BLaER1 treated with 17β-estradiol and CSF1 and Interleukin-3, amounts not matched to agents 10 nM and 100 nM (cell line): ENCODE measurements at regions not wholly inside any gene's neighbourhood (a gene's known extent, or its start where the extent isn't known, plus 50 kb on each side); places are given as distances from the start of the nearest gene placed in this dataset.
A peak's percentile ranks its signal among the peaks of the same experiment; 100 is the strongest.

Experiments used
- H3K27ac ChIP-seq, 11 experiments: shearing (Covaris generic); formaldehyde crosslinking; 2 replicates each; pipeline ENCODE4 v1.8.1; 2022
- H3K27me3 ChIP-seq, 11 experiments: shearing (Covaris generic); formaldehyde crosslinking; 2 replicates each; pipeline ENCODE4 v1.8.1; 2022
- H3K36me3 ChIP-seq, 11 experiments: shearing (Covaris generic); formaldehyde crosslinking; 2 replicates each; pipeline ENCODE4 v1.8.1; 2022
- H3K4me1 ChIP-seq, 10 experiments: shearing (Covaris generic); formaldehyde crosslinking; 2 replicates each; pipeline ENCODE4 v1.8.1; 2022
- H3K4me2 ChIP-seq, 11 experiments: shearing (Covaris generic); formaldehyde crosslinking; 2 replicates each; pipeline ENCODE4 v1.8.1; 2022
- H3K4me3 ChIP-seq, 10 experiments: shearing (Covaris generic); formaldehyde crosslinking; 2 replicates each; pipeline ENCODE4 v1.8.1; 2022
- H3K9ac ChIP-seq, 11 experiments: shearing (Covaris generic); formaldehyde crosslinking; 2 replicates each; pipeline ENCODE4 v1.8.1; 2022
- H3K9me3 ChIP-seq, 11 experiments: shearing (Covaris generic); formaldehyde crosslinking; replicated peaks in 1 of 11; 2 replicates each; pipeline ENCODE4 v1.8.1; 2022
- H4K20me1 ChIP-seq, 11 experiments: shearing (Covaris generic); formaldehyde crosslinking; 2 replicates each; pipeline ENCODE4 v1.8.1; 2022
- Cebpa-rat ChIP-seq, 11 experiments: shearing (Covaris generic); IDR thresholded peaks; 2 replicates each; pipeline ENCODE4 v1.8.1; 2022

GRCh38 chr10:20978617-20979016 lies 81.5 kb upstream of the NEBL start:
- Histone ChIP-seq H3K4me1 (no peaks in the 10 kb centered on the region), H3K4me2 (no peak overlapping the region), H4K20me1 (no peaks in the 10 kb centered on the region), H3K4me3 (no peak overlapping the region), H3K9ac (no peak overlapping the region), H3K27me3 (no peaks in the 10 kb centered on the region), H3K27ac (no peak overlapping the region), H3K9me3 (no peaks in the 10 kb centered on the region), H3K36me3 (no peaks in the 10 kb centered on the region)
- no peak for TF ChIP-seq Cebpa-rat (IDR thresholded peaks at IDR 0.05)

DNA sequence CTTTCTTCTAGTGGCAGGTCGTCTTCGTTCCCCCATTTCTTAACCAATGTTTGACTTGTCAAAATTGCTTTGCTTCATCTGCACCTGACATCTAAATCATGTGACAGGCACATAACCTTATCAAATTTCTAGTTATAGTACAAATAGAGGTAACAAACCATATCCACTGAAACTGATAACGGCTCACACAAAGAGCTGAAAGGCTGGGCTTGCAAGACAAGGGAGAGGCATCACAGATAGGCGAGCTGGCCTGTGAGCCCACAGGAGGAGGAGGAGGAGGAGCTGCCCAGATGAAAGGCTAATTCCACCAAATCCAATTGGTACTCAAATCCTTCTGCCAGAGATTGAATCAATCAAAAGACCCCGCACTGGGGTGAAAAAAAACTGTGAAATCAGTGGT lies 80.2 kb upstream of the NEBL start:
- H3K4me2 ChIP-seq = no peak overlapping the region
- H3K9ac ChIP-seq = no peak overlapping the region
- H3K27ac ChIP-seq = no peak overlapping the region

DNA sequence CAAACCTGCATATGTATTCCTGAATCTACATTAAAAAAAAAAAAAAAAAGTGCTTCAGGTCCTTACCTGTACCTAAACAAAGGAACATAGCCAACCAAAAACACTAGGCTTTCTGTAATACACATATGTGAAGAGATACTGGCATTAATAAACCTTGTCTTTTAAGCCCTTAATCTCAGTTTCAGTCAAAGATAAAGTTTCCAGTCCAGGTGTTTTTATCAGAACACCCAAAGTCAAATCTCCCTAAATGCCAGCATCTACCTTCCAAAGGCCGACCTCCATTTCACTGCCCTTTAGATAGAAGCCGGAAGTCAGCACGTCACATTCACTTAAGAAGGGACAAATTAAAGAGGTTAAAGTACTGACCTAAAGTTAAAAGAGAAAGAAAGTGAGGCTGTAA lies 79.8 kb upstream of the NEBL start:
- Histone ChIP-seq H3K4me2 (no peak overlapping the region), H3K9me3 (no peaks in the 10 kb centered on the region), H3K4me3 (no peak overlapping the region), H3K9ac (no peak overlapping the region), H3K27me3 (no peaks in the 10 kb centered on the region), H3K27ac (no peak overlapping the region), H4K20me1 (no peaks in the 10 kb centered on the region), H3K4me1 (peaks cover 0 to 6% (median 1%) of the 10 kb centered on the region in 10 experiments; a peak in 8 of 20 replicates), H3K36me3 (no peaks in the 10 kb centered on the region)
- no peak for TF ChIP-seq Cebpa-rat (IDR thresholded peaks at IDR 0.05)

More for the DNA sequence above, 80.2 kb upstream of the NEBL start:
- H3K27me3 ChIP-seq = no peaks in the 10 kb centered on the region
- H4K20me1 ChIP-seq = no peaks in the 10 kb centered on the region
- H3K9me3 ChIP-seq = no peaks in the 10 kb centered on the region
- H3K4me1 ChIP-seq = peaks cover 0 to 2% (median 0%) of the 10 kb centered on the region in 10 experiments; a peak in 6 of 20 replicates
- TF ChIP-seq Cebpa-rat (IDR thresholded peaks at IDR 0.05) = no peak
- no peaks in the 10 kb centered on the region for H3K36me3 ChIP-seq
- no peak overlapping the region for H3K4me3 ChIP-seq

DNA sequence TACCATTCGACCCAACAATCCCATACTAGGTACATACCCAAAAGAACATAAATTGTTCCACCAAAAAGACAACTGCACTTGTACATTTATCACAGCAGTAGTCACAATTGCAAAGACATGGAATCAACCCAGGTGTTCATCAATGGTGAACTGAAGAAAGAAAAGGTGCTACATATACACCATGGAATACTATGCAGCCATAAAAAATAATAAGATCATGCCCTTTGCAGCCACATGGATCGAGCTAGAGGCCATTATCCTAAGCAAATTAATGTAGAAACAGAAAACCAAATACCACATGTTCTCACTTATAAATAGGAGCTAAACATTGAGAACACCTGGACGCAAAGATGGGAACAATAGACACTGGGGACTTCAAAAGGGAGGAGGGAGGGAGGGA lies 79.3 kb upstream of the NEBL start:
- Histone ChIP-seq H4K20me1 (no peaks in the 10 kb centered on the region), H3K9me3 (no peaks in the 10 kb centered on the region), H3K9ac (no peak overlapping the region), H3K36me3 (no peaks in the 10 kb centered on the region), H3K27me3 (no peaks in the 10 kb centered on the region), H3K4me2 (no peak overlapping the region), H3K4me1 (peaks cover 0 to 11% (median 3%) of the 10 kb centered on the region in 10 experiments; a peak in 8 of 20 replicates), H3K27ac (no peak overlapping the region), H3K4me3 (no peak overlapping the region)
- TF ChIP-seq Cebpa-rat (IDR thresholded peaks at IDR 0.05) = no peak

GRCh38 chr10:20975236-20975635 lies 78.1 kb upstream of the NEBL start:
- no peak overlapping the region for H3K9ac ChIP-seq
- H3K9me3 ChIP-seq = no peaks in the 10 kb centered on the region
- TF ChIP-seq Cebpa-rat (IDR thresholded peaks at IDR 0.05) = no peak
- H4K20me1 ChIP-seq = no peaks in the 10 kb centered on the region
- no peak overlapping the region for H3K4me3 ChIP-seq
- no peaks in the 10 kb centered on the region for H3K36me3 ChIP-seq
- H3K27me3 ChIP-seq = no peaks in the 10 kb centered on the region
- no peak overlapping the region for H3K4me2 ChIP-seq
- peaks cover 8 to 21% (median 11%) of the 10 kb centered on the region in 10 experiments; a peak in 19 of 20 replicates for H3K4me1 ChIP-seq
- no peak overlapping the region for H3K27ac ChIP-seq

DNA sequence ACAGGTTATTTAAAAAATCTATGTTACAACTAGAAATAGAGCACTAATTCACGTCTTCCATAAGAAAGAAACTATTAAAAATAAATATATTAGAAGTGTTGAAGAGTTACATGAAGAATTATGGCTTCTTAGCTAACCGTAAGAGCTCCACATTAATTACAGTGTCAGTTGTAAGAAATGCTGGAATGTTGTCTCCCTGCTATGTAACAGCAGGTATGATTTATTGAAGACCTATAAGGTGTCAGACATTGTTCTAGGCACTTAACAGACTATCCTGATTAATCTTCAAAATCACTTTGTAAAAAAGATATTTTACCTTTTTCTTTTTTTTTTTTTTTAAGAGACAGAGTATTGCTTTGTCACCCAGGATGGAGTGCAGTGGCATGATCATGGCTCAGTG lies 75.8 kb upstream of the NEBL start:
- Histone ChIP-seq H3K4me1 (peaks cover 9 to 29% (median 13%) of the 10 kb centered on the region in 10 experiments; a peak in 19 of 20 replicates), H3K27ac (no peak overlapping the region), H3K27me3 (no peaks in the 10 kb centered on the region), H3K4me2 (no peak overlapping the region), H3K4me3 (no peak overlapping the region), H3K9ac (no peak overlapping the region), H3K9me3 (no peaks in the 10 kb centered on the region), H3K36me3 (no peaks in the 10 kb centered on the region), H4K20me1 (no peaks in the 10 kb centered on the region)
- no peak for TF ChIP-seq Cebpa-rat (IDR thresholded peaks at IDR 0.05)

GRCh38 chr10:20971901-20972300 lies 74.8 kb upstream of the NEBL start:
- Histone ChIP-seq H3K36me3 (no peaks in the 10 kb centered on the region), H3K4me3 (no peak overlapping the region), H3K9ac (no peak overlapping the region), H3K27ac (no peak overlapping the region), H3K4me1 (peaks cover 9 to 29% (median 13%) of the 10 kb centered on the region in 10 experiments; a peak in 19 of 20 replicates), H3K27me3 (no peaks in the 10 kb centered on the region), H4K20me1 (no peaks in the 10 kb centered on the region), H3K4me2 (peak overlapping the region in 5 of 11 experiments; percentile 22 to 57 (median 50); a peak in 7 of 22 replicates), H3K9me3 (no peaks in the 10 kb centered on the region)
- TF ChIP-seq Cebpa-rat (IDR thresholded peaks at IDR 0.05) = no peak

GRCh38 chr10:20970708-20971107 lies 73.6 kb upstream of the NEBL start:
- H3K27me3 ChIP-seq = no peaks in the 10 kb centered on the region
- no peak for TF ChIP-seq Cebpa-rat (IDR thresholded peaks at IDR 0.05)
- H3K27ac ChIP-seq = 0 out of 22 replicates have a peak overlapping the region, but pooled peaks of 1 of the 11 experiments have one; percentile 12
- H3K4me2 ChIP-seq = peak overlapping the region; percentile 6 to 69 (median 27); a peak in 16 of 22 replicates
- no peaks in the 10 kb centered on the region for H3K9me3 ChIP-seq
- peaks cover 9 to 29% (median 13%) of the 10 kb centered on the region in 10 experiments; a peak in 19 of 20 replicates for H3K4me1 ChIP-seq
- H3K36me3 ChIP-seq = no peaks in the 10 kb centered on the region
- no peaks in the 10 kb centered on the region for H4K20me1 ChIP-seq
- no peak overlapping the region for H3K9ac ChIP-seq
- no peak overlapping the region for H3K4me3 ChIP-seq

GRCh38 chr10:20970044-20970443 lies 72.9 kb upstream of the NEBL start:
- Histone ChIP-seq H4K20me1 (no peaks in the 10 kb centered on the region), H3K9ac (no peak overlapping the region; a peak in 1 of 22 replicates), H3K27me3 (no peaks in the 10 kb centered on the region), H3K36me3 (no peaks in the 10 kb centered on the region), H3K4me3 (no peak overlapping the region), H3K27ac (0 out of 22 replicates have a peak overlapping the region, but pooled peaks of 1 of the 11 experiments have one; percentile 12), H3K9me3 (peaks cover 0 to 4% (median 0%) of the 10 kb centered on the region in 11 experiments; a peak in 1 of 22 replicates), H3K4me1 (peaks cover 9 to 29% (median 13%) of the 10 kb centered on the region in 10 experiments; a peak in 19 of 20 replicates), H3K4me2 (peak overlapping the region in 8 of 11 experiments; percentile 10 to 69 (median 34); a peak in 12 of 22 replicates)
- TF ChIP-seq Cebpa-rat (IDR thresholded peaks at IDR 0.05) = no peak

GRCh38 chr10:20966426-20966825 lies 69.3 kb upstream of the NEBL start:
- Histone ChIP-seq H3K27ac (no peak overlapping the region), H3K27me3 (no peaks in the 10 kb centered on the region), H3K4me3 (no peak overlapping the region), H3K36me3 (no peaks in the 10 kb centered on the region), H3K9me3 (peaks cover 0 to 12% (median 0%) of the 10 kb centered on the region in 11 experiments; a peak in 2 of 22 replicates), H3K4me2 (no peak overlapping the region), H3K4me1 (peaks cover 8 to 18% (median 11%) of the 10 kb centered on the region in 10 experiments; a peak in 18 of 20 replicates), H4K20me1 (no peaks in the 10 kb centered on the region), H3K9ac (no peak overlapping the region)
- no peak for TF ChIP-seq Cebpa-rat (IDR thresholded peaks at IDR 0.05)
